HG03342 (cell line): ENCODE measurements at regions not wholly inside any gene's neighbourhood (a gene's known extent, or its start where the extent isn't known, plus 50 kb on each side); places are given as distances from the start of the nearest gene placed in this dataset.
A peak's percentile ranks its signal among the peaks of the same experiment; 100 is the strongest.
"Not testable (repeated sequence)": the region's sequence is repeated elsewhere in the genome, so short reads cannot be mapped to it uniquely, and the experiment has no call there.

Source experiments
- ATAC-seq: cut with Tn5 transposase; IDR thresholded peaks from one replicate; pipeline ENCODE4 v1.9.1; 2021; ENCODE audit warnings: mild to moderate bottlenecking, moderate library complexity; ENCODE audit not compliant: unreplicated experiment

DNA sequence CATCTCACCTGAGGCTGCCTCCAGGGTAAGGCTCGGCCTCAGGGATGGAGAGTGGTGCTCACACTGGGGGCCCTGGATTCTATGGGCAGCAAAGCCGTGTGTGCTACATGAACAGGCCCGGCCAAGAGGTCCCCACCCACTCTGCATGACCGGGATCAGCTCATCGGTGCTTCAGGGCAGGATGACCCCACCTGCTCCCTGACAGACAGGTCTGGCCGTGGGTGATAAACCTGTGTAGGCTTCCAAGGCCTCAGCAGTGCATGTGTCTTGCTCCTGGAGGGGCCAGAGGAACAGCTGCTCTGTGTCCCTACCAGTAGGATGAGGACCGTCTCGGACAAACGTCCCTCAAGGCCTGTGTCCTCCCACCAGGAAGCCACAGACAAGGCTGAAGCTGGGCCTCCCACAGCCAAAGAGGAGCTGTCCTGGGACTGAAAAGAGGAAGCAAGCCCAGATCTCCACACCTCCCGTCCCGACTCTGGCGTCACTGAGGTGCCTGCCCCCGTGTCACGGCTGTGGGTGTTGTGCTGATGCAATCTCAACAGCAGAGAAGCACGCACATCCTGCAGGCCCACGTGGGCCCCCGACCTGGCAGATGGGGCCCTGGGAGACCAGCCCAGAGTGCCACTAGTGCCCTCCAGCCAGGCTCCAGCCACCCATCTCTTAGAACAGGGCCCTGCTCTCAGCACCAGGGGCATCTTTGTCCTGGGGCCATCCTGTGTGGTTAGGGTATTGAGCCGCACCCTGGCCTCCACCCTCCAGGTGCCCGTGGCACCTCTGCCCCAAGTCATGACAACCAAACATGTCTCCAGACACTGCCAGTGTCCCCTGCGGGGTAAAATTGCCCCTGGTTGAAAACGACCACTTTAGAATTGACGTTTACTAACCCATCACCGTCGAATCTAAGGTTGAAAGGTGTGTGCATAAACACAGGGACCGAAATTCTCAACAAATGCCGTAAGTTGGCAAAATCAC lies 5455.9 kb upstream of the TPTE start:
- peak; percentile 74 for ATAC-seq

DNA sequence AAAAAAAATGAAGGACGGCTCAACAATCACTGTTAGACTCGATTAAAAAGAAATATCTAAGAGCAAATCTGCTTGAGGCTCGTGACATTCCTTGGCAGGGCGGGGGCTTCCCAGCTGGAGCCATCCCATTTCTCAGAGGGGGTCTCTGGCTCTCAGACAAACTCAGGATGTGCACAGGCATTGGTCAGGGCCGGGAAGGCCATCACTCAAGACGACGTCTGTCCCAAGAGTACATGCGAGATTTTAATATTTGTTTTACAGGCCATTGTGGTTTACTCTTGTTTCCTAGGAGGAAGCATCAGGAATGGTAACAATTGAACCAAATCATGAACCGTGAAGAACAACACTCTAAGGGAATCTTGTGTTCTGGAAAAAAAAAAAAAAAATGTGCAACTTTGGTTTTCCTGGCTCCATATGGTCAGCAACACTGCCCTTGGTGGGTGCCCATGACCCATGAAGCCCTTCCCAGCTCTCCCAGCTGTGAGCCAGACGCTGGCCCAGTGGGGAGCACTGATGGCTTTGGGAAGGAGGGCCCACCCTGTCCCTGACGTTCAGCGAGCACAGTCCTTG lies 5454.6 kb upstream of the TPTE start:
- not testable (repeated sequence) for ATAC-seq

DNA sequence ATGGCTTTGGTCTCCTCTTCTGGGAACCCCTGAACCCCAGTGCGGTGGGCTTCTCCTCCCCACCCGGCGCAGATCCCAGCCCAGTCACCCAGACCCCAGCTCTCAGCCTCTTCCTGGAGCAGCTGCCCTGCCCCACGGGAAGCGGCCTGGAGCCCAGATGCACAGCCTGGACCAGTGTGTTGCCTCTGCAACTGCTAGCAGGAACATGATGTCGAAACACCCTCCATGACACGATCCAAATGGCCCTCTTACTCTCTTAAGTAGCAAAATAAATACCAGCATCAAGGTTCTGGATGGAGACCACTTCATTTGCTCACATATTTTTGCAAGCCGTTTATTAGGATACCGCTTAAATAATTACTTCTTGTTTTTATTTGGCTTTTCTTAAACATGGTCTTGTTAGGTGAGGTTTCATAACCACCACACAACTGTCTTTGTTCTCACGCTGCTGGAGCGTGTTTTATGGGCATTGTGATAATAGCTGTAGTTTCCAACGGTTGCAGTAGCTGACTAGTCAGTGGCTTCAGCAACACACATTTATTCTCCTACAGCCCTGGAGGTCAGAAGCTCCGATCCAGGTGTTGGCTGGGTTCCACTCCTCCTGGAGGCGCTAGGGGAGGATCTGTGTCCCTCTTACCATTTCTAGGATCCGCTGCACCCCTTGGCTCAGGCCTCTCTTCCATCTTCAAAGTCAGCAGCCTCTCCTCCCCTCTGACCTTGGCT lies 5453.9 kb upstream of the TPTE start:
- not testable (repeated sequence) for ATAC-seq

DNA sequence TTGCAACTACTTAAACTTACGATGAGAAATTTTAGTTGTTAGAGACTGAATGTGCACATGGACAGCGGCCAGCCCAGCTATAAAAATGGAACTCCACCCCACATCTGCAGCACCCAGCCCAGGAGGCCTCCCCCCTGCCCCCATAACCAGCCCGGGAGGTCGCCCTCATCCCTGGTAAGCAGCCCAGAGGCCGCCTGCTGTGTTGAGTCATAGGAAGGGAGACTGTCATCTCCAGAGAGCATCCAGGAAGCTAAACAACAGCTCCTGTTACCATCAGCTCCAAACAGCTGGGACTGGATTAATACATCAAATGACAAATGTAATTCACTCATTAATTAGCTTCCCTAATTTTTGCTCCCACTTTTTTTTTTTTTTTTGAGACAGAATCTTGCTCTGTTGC lies 5452.7 kb upstream of the TPTE start:
- ATAC-seq, result not testable (repeated sequence)

DNA sequence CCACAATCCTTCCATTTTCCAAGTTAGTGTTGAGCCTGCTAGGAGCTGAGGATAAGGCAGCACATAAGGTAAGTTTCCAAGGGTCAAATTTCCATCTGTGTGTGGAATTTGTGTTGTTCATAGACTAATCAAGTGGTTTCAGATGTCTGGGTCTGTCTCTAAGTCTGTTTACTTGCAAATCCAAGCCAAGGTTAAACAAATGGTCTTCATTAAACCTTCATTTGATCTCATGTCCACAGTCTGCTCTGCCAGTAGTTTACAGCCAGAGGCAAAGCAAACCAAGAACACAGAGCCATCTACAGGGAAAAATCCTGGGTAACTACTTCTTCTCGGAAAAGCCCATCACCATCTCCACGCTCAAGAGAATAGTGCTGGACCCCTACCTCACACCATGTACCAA lies 5450.2 kb upstream of the TPTE start:
- ATAC-seq, result not testable (repeated sequence)

DNA sequence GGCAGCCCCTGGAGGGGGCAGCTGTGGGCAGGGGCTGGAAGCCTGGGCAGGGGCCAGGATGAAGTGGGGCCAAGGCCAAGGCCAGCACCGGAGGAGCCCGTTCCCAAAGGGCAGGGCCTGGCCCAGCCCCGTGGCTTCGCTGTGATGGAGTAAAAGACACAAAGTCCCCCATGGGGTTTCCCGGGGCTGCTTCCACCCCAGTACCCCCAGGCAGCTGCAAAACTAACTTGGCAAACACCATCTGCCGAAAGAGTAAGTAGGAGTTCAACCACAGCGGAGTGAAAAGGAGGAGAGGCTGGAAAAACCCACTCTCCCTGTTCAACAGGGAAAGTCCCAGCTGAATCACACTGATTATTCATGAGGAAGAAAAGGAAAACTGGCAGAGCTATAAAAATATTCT lies 5444.5 kb upstream of the TPTE start:
- not testable (repeated sequence) for ATAC-seq

DNA sequence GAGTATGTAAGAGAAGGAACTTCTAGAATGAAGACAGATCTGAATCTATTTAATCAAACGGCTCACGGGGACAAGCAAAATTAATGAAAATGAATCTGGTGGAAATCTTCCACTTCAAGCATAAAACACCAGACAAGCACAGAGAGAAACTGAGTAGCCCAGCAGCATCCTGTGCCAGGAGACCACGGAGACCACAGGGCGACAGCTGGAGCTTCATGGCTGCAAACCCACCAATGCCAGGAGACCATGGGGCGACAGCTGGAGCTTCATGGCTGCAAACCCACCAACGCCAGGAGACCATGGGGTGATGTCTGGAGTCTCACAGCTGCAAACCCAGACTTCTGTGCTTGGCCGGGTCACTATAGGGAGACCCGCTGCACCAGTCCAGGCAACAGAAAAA lies 5442.0 kb upstream of the TPTE start:
- ATAC-seq, result not testable (repeated sequence)

DNA sequence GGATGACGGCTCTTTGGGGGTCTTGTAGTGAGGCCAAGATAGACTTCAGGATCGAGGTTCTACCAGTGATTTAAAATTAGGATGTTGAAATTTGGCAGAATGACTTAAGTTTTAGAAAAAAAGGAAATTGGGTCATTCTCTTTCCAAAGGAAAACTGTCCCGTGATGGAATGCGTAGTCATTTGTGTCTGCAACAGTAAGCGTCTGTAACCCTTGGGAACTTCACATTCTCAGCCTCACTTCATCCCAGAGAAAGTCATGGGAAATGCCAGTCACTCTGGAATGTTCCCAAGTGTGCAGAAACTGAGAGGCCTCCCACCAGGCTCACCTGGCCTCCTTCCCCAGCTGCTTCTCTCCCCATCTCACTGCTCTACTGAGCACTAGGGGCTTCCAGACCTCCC lies 5441.4 kb upstream of the TPTE start:
- ATAC-seq, result not testable (repeated sequence)

DNA sequence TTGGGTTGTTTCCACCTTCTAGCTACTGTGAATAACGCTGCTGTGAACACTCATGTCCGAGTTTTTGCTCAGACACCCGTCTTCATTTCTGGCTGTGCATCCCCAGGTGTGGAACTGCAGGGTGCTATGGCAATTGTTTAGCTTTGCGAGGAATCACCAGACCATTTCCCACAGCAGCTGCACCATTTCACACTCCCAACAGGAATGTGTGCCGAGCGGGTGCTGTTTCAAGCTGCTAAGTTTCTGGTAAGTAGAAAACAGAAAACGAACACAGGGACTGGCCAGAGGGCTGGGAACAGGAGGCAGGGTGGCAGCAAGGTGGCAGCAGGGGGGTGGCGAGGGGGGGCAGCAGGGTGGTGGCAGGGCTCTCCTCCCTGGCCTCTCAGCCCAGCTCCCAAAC lies 5437.1 kb upstream of the TPTE start:
- ATAC-seq, result not testable (repeated sequence)

DNA sequence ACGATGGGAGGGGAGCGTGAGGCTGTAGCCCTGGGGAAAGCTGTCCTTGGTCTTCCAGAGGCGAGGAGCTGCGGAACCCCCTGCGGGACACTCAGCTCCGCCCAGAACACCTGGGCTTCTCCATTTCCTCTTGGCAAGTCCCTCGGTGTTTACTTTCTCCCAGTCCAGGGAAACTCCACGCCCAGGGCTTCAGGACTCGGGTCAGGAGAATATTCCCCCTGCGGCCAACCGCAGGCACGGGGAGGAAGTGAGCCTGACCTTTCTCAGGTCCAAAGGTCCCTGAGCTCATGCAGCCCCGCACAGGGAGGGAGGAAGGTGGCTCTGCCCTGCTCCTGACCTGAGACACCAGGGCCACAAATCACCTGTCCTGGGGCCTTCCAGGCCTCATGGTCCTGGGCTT lies 5435.9 kb upstream of the TPTE start:
- ATAC-seq, result not testable (repeated sequence)

DNA sequence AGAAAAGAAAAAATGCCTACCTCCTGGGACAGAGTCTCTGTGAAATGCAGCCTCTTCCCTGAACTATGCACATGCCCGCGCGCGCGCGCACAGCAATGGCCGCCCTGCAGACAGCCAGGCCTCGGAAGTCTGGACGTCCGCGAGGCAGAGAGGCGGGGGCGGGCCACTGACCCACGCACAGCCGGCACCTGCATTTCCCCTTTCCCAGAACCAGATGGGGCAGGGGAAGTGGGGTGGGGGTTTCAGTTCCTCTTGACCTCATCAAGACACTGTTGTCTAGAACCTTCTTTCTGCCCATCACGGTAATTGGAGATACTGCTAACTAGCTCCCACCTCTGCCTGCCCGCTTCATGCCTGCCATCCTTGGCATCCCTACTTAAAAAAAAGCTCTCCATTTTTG lies 5435.0 kb upstream of the TPTE start:
- ATAC-seq, result peak; percentile 47

DNA sequence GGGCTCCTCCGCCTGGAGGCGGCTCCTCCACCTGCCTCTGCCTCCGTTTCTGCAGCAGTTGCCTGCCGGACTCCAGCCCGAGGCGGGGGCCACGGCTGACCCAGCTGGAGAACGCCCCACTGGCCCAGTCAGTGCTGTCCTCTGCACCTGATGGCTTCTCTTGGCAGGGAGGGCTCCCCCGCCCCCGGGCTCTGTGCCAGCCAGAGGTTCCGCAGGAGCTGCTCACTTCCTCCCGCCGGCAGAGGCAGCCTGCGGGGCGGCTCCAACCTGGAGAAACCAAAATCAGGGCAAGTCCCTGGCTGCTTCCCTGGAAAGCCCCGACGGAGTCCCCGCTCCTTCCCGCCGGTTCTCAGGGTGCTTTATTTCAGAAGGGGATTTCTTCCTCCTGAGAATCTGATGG lies 5432.6 kb upstream of the TPTE start:
- ATAC-seq, result not testable (repeated sequence)

DNA sequence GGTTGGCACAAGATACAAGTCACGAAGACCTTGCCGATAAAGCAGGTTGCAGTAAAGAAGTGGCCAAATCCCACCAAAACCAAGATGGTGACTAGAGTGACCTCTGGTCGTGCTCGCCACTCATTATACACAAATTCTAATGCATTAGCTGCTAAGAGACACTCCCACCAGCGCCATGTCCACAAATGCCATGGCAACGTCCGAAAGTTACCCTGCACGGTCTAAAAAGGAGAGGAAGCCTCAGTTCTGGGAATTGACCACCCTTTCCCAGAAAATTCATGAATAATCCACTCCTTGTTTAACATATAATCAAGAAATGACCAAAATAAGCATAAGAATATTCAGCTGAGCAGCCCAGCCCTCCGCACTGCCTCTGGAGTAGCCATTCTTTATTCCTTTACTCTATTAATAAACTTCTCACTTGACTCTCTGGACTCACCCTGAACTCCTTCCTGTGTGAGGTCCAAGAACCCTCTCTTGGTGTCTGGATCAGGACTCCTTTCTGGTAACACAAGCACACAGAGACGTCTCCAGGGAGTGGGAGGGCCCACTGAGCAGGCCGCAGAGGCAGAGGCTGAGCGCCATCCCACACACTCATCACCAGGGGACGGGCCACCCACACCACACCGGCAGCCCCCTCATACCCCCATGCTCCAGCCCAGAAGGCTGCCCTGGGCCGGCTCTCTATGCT lies 5431.8 kb upstream of the TPTE start:
- ATAC-seq, result not testable (repeated sequence)

DNA sequence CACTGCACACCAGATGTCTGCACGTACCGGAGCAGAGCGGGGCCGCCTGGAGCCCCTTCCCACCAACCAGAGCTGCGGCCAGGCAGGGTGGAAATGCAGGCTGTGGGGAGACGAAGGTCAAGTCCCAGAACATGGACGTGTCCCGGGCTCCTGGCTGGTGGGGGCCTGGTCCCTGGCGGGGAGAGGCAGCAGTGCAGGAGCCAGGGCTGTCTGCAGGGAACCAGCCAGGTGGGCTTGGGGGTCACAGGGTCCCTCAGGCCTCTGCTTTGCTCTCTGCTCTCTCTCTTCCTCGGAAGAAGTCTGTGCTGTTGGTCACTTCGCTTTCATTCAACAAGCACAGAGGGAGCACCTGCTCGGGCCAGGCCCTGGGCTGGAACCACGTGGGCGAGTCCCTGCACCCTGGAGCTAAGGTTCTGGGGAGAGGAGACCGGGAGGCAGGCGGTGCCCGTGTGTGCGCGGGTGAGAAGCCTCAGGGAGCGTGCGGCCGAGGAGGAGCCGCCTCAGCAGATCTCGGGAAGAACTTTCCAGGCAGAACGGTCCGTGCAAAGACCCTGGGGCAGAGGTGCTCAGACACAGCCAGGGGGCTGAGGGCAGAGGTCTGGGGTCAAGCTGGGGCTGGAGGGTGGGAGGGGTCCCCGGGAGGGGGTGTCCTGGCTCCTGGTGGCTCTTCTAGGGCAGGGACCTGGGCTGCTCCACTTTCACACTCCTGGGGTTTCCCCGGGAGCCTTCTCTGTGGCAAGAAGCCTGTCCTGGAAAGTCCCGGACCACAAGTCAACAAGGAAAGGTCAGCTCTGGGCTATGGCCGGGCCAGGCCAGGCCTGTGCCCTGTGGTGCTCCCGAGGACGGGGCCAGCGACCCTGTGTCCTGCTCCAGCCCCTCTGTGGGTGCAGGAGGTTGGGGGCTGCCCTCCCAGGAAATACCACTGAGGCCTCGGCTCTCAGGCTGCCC lies 5431.0 kb upstream of the TPTE start:
- ATAC-seq, result not testable (repeated sequence)

DNA sequence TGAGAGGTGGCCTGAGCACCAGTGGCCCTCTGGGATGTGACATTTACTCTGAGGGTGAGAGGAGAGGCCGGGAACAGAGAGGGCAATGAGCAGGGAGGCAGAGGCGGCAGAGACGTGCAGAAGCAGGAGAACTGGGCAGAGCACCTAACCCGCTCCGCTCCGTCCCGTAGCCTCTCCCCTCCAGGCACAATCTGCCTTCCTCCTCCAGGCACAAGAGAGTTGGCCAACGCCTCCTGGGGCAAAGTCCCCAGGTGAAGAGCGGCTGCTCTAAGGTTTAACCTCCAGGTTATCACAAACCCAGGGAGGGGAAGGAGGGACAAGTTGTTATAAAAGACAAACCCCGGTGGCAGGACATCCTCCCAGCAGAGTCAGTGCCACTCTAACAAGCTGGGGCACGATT lies 5430.1 kb upstream of the TPTE start:
- ATAC-seq, result not testable (repeated sequence)

DNA sequence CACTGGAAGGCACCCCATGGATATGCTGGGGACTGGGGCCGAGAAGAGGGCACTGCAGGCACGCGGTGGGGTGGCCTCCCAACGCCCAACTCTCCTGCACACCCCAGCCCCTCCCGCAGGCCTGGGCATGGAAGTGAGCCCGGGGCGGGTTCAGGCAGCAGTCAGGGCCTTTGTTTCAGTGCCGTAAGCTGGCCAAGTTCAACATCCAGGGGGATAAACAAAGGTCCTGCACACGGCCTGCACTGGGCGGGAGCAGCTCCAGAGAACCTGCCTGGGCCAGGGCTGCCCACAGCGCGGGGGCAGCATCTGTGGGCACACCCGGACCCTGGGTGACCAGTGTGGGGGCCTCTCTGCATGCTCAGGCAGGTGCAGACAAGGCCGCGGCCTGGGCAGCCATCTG lies 5425.8 kb upstream of the TPTE start:
- ATAC-seq, result not testable (repeated sequence)

DNA sequence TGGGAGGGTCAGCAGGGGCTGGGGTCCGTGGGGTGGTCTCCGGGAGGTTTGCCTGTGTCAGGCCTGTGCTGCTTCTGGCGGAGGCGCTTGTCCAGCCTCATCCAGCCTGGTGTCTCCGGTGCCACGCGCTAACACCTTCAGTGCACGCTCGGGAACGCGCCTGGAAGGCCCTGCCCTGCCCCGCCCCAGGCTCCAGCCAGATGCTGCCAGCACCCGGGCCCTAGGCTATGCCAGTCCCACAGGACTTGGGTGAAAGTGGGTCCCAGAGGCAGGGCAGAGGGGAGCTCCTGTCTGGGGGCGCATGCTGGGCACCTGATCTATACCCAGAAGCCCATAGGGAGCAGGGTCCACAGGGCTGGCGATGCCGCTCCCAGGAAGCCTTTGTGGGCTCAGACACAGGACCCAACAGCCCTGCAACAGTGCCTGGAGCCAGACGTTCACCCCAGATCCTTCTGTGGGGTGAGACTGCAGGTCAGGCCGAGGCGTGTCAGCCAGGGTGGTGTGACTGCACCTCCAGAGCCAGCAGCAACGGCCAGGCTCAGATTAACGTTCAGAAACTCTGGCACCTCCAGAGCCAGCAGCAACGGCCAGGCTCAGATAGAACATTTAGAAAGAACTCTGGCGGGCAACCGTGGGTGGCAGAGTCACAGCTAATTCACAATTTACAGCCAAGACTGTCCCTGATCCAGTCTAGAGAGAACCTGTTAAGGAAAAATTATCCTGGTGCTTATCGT lies 5423.2 kb upstream of the TPTE start:
- ATAC-seq, result not testable (repeated sequence)

DNA sequence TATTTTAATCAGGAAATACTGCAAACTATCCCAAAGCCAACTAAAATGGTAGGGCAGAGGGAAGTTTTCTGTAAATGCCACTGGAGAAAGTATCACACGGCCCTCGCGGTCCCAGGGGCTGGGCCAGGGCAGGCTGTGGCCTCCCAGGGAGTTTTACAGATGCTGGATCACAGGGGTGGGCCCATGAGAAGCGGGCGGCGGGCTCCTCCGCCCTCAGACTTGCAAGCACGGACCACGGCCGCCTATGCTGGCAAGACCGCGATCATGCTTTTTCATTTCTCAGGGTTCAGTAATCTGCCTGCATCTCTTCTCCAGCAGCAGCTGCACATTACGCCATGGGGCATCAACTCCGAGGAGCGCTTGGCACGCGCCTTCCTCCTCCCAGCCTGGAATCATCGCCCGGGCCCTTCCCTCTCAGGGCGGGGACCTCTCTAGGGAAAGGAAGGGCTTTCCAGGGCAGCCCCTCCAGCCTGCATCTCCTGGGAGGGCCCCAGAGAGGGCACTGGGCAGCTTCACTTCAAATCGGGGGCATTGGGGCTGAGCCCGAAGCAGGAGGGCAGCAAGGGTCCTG lies 5420.7 kb upstream of the TPTE start:
- not testable (repeated sequence) for ATAC-seq

DNA sequence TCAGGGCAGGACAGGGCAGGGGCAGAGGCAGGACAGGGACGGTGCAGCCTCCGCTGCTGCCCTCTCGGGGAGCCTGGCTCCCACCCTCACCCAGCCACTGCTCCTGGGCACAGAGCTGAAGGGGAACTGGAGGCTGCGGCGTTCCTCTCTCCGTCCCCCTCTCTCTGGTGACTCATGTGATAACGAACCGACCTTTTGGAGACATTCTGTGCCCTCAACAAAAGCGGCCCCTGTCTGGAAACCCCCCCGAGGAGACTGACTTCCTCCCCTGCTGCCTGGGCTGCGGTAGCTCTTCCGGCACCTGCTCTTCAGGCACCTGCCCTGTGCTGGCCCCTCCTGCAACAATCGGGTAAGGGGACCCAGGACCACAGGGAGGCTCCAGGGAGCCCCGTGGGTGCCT lies 5419.6 kb upstream of the TPTE start:
- peak; percentile 41 for ATAC-seq
